CD4-positive, alpha-beta T cell treated with Interleukin-10 for 1 hour (primary cell): ENCODE measurements at regions not wholly inside any gene's neighbourhood (a gene's known extent, or its start where the extent isn't known, plus 50 kb on each side); places are given as distances from the start of the nearest gene placed in this dataset.

Experiments used
- DNase-seq: peaks from one replicate; pipeline ENCODE4 v3.0.0-alpha.2; 2020

GRCh38 chr13:73367886-73368285, 309.1 kb downstream of the KLF5 start:
- no peak for DNase-seq

GRCh38 chr13:73366241-73366640, 307.4 kb downstream of the KLF5 start:
- no peak for DNase-seq

- DNase-seq, result no peak
These were observed 306.9 kb downstream of the KLF5 start for GRCh38 chr13:73365681-73366080.

- no peak for DNase-seq
These were observed 306.4 kb downstream of the KLF5 start for GRCh38 chr13:73365252-73365651.

GRCh38 chr13:73364736-73365135, 305.9 kb downstream of the KLF5 start:
- no peak for DNase-seq

GRCh38 chr13:73358606-73359095, 299.8 kb downstream of the KLF5 start:
- no peak for DNase-seq

- no peak for DNase-seq
These were observed 296.3 kb downstream of the KLF5 start for GRCh38 chr13:73355134-73355533.

- no peak for DNase-seq
These were observed 292.9 kb downstream of the KLF5 start for GRCh38 chr13:73351730-73352129.

GRCh38 chr13:73341748-73342147, 282.9 kb downstream of the KLF5 start:
- DNase-seq, result no peak

- no peak for DNase-seq
These were observed 281.3 kb downstream of the KLF5 start for GRCh38 chr13:73340069-73340468.

- DNase-seq, result no peak
These were observed 280.3 kb downstream of the KLF5 start for GRCh38 chr13:73339086-73339485.

GRCh38 chr13:73338389-73338788, 279.6 kb downstream of the KLF5 start:
- no peak for DNase-seq

- no peak for DNase-seq
These were observed 278.7 kb downstream of the KLF5 start for GRCh38 chr13:73337532-73337931.

- DNase-seq, result no peak
These were observed 278.0 kb downstream of the KLF5 start for GRCh38 chr13:73336773-73337172.

- no peak for DNase-seq
These were observed 277.1 kb downstream of the KLF5 start for GRCh38 chr13:73335944-73336343.

- DNase-seq, result no peak
These were observed 276.4 kb downstream of the KLF5 start for GRCh38 chr13:73335210-73335609.

GRCh38 chr13:73334445-73334844, 275.6 kb downstream of the KLF5 start:
- no peak for DNase-seq

- DNase-seq, result no peak
These were observed 272.8 kb downstream of the KLF5 start for GRCh38 chr13:73331556-73331955.

GRCh38 chr13:73329355-73329754, 270.6 kb downstream of the KLF5 start:
- DNase-seq, result no peak

GRCh38 chr13:73327579-73327978, 268.8 kb downstream of the KLF5 start:
- no peak for DNase-seq

- no peak for DNase-seq
These were observed 267.1 kb downstream of the KLF5 start for GRCh38 chr13:73325723-73326558.

GRCh38 chr13:73324842-73325722, 266.3 kb downstream of the KLF5 start:
- no peak for DNase-seq

GRCh38 chr13:73323615-73324014, 264.8 kb downstream of the KLF5 start:
- no peak for DNase-seq

- DNase-seq, result no peak
These were observed 262.2 kb downstream of the KLF5 start for GRCh38 chr13:73321043-73321442.
